IPS-18a (cell line): ENCODE measurements at regions not wholly inside any gene's neighbourhood (a gene's known extent, or its start where the extent isn't known, plus 50 kb on each side); places are given as distances from the start of the nearest gene placed in this dataset.
"Not testable (repeated sequence)": the region's sequence is repeated elsewhere in the genome, so short reads cannot be mapped to it uniquely, and the experiment has no call there.

ENCODE experiments used
- H3K27ac ChIP-seq: one replicate; pipeline ENCODE4 v1.5.1; 2013; ENCODE audit warnings: low read length
- H3K27me3 ChIP-seq: one replicate; pipeline ENCODE4 v1.6.1; 2013; ENCODE audit warnings: mild to moderate bottlenecking, low read length; ENCODE audit not compliant: control insufficient read depth, insufficient read depth
- H3K36me3 ChIP-seq: one replicate; pipeline ENCODE4 v1.6.1; 2013; ENCODE audit warnings: low read depth, low read length; ENCODE audit not compliant: control insufficient read depth
- H3K4me1 ChIP-seq: one replicate; pipeline ENCODE4 v1.6.1; 2013; ENCODE audit warnings: low read depth, low read length; ENCODE audit not compliant: control insufficient read depth
- H3K4me3 ChIP-seq: one replicate; pipeline ENCODE4 v1.5.1; 2013; ENCODE audit warnings: low read length
- H3K9ac ChIP-seq: one replicate; pipeline ENCODE4 v1.6.1; 2013; ENCODE audit warnings: mild to moderate bottlenecking, low read length, moderate library complexity
- H3K9me3 ChIP-seq: one replicate; pipeline ENCODE4 v1.6.1; 2013; ENCODE audit warnings: low read depth, low read length; ENCODE audit not compliant: control insufficient read depth

- Histone ChIP-seq H3K27ac (no peak overlapping the region), H3K27me3 (no peaks in the 10 kb centered on the region), H3K36me3 (no peaks in the 10 kb centered on the region), H3K9me3 (no peaks in the 10 kb centered on the region), H3K4me1 (no peaks in the 10 kb centered on the region), H3K4me3 (no peak overlapping the region), H3K9ac (no peak overlapping the region)
Measured at GRCh38 chr21:38119793-38120192, 137.0 kb upstream of the KCNJ15 start.

GRCh38 chr21:38120679-38120983 lies 136.2 kb upstream of the KCNJ15 start:
- not testable (repeated sequence) for H3K27me3 ChIP-seq, H3K4me3 ChIP-seq, H3K9me3 ChIP-seq, H3K4me1 ChIP-seq, H3K36me3 ChIP-seq, H3K9ac ChIP-seq, H3K27ac ChIP-seq

- H3K4me1 ChIP-seq: no peaks in the 10 kb centered on the region
- H3K27ac ChIP-seq: no peak overlapping the region
- no peaks in the 10 kb centered on the region for H3K9me3 ChIP-seq
- no peaks in the 10 kb centered on the region for H3K36me3 ChIP-seq
- H3K27me3 ChIP-seq: no peaks in the 10 kb centered on the region
- no peak overlapping the region for H3K4me3 ChIP-seq
- H3K9ac ChIP-seq: no peak overlapping the region
Measured at GRCh38 chr21:38120984-38121855, 135.6 kb upstream of the KCNJ15 start.

GRCh38 chr21:38121888-38122720 lies 134.7 kb upstream of the KCNJ15 start:
- Histone ChIP-seq H3K9ac (no peak overlapping the region), H3K27ac (no peak overlapping the region), H3K9me3 (no peaks in the 10 kb centered on the region), H3K4me3 (no peak overlapping the region), H3K27me3 (no peaks in the 10 kb centered on the region), H3K4me1 (no peaks in the 10 kb centered on the region), H3K36me3 (no peaks in the 10 kb centered on the region)

- Histone ChIP-seq H3K9ac (no peak overlapping the region), H3K4me3 (no peak overlapping the region), H3K36me3 (no peaks in the 10 kb centered on the region), H3K27me3 (no peaks in the 10 kb centered on the region), H3K4me1 (no peaks in the 10 kb centered on the region), H3K27ac (no peak overlapping the region), H3K9me3 (no peaks in the 10 kb centered on the region)
Measured at GRCh38 chr21:38123626-38124025, 133.2 kb upstream of the KCNJ15 start.

- H3K9ac ChIP-seq: no peak overlapping the region
- no peaks in the 10 kb centered on the region for H3K9me3 ChIP-seq
- H3K27me3 ChIP-seq: no peaks in the 10 kb centered on the region
- no peaks in the 10 kb centered on the region for H3K36me3 ChIP-seq
- no peak overlapping the region for H3K4me3 ChIP-seq
- no peaks in the 10 kb centered on the region for H3K4me1 ChIP-seq
- no peak overlapping the region for H3K27ac ChIP-seq
Measured at GRCh38 chr21:38126666-38127303, 130.0 kb upstream of the KCNJ15 start.

GRCh38 chr21:38129711-38130110 lies 127.1 kb upstream of the KCNJ15 start:
- no peak overlapping the region for H3K9ac ChIP-seq
- no peak overlapping the region for H3K27ac ChIP-seq
- H3K4me3 ChIP-seq: no peak overlapping the region
- H3K36me3 ChIP-seq: no peaks in the 10 kb centered on the region
- H3K27me3 ChIP-seq: no peaks in the 10 kb centered on the region
- no peaks in the 10 kb centered on the region for H3K4me1 ChIP-seq
- H3K9me3 ChIP-seq: no peaks in the 10 kb centered on the region

- H3K27me3 ChIP-seq: no peaks in the 10 kb centered on the region
- no peaks in the 10 kb centered on the region for H3K36me3 ChIP-seq
- H3K27ac ChIP-seq: no peak overlapping the region
- H3K9ac ChIP-seq: no peak overlapping the region
- H3K9me3 ChIP-seq: no peaks in the 10 kb centered on the region
- no peak overlapping the region for H3K4me3 ChIP-seq
- no peaks in the 10 kb centered on the region for H3K4me1 ChIP-seq
Measured at GRCh38 chr21:38133240-38133639, 123.6 kb upstream of the KCNJ15 start.

- H3K9ac ChIP-seq: no peak overlapping the region
- no peak overlapping the region for H3K4me3 ChIP-seq
- no peak overlapping the region for H3K27ac ChIP-seq
- H3K9me3 ChIP-seq: no peaks in the 10 kb centered on the region
- H3K36me3 ChIP-seq: no peaks in the 10 kb centered on the region
- no peaks in the 10 kb centered on the region for H3K27me3 ChIP-seq
- no peaks in the 10 kb centered on the region for H3K4me1 ChIP-seq
Measured at GRCh38 chr21:38134084-38134873, 122.5 kb upstream of the KCNJ15 start.

GRCh38 chr21:38136201-38136600 lies 120.6 kb upstream of the KCNJ15 start:
- Histone ChIP-seq H3K9ac (no peak overlapping the region), H3K36me3 (no peaks in the 10 kb centered on the region), H3K27ac (no peak overlapping the region), H3K4me3 (no peak overlapping the region), H3K9me3 (no peaks in the 10 kb centered on the region), H3K4me1 (no peaks in the 10 kb centered on the region), H3K27me3 (no peaks in the 10 kb centered on the region)
